ENCODE measurements at regions not wholly inside any gene's neighbourhood (a gene's known extent, or its start where the extent isn't known, plus 50 kb on each side); places are given as distances from the start of the nearest gene placed in this dataset.
"Not testable (repeated sequence)": the region's sequence is repeated elsewhere in the genome, so short reads cannot be mapped to it uniquely, and the experiment has no call there.

GRCh38 chr14:105627287-105627686 lies 100.9 kb downstream of the TMEM121 start:
- DNase-seq (ENCODE audit: low read depth): not testable (repeated sequence)

GRCh38 chr14:105627701-105628100 lies 101.3 kb downstream of the TMEM121 start:
- TF ChIP-seq CTCF (conservative IDR thresholded peaks at IDR 0.05; ENCODE audit: low read depth, low read length): no peak
- no peak overlapping the region for H3K4me3 ChIP-seq (ENCODE audit: low read depth, low read length)
- no peak for DNase-seq (ENCODE audit: low read depth)

More at GRCh38 chr14:105627287-105627686, 100.9 kb downstream of the TMEM121 start:
- H3K4me3 ChIP-seq (ENCODE audit: low read depth, low read length): not testable (repeated sequence)

- DNase-seq (ENCODE audit: low read depth); H3K4me3 ChIP-seq (ENCODE audit: low read depth, low read length): not testable (repeated sequence)
Measured at GRCh38 chr14:105628126-105628525, 101.7 kb downstream of the TMEM121 start.

- H3K4me3 ChIP-seq (ENCODE audit: low read depth, low read length); DNase-seq (ENCODE audit: low read depth): not testable (repeated sequence)
Measured at GRCh38 chr14:105628531-105629067, 102.2 kb downstream of the TMEM121 start.

- H3K4me3 ChIP-seq (ENCODE audit: low read depth, low read length); DNase-seq (ENCODE audit: low read depth): not testable (repeated sequence)
Measured at GRCh38 chr14:105629091-105629885, 102.9 kb downstream of the TMEM121 start.

- DNase-seq (ENCODE audit: low read depth): no peak
- H3K4me3 ChIP-seq (ENCODE audit: low read depth, low read length): no peak overlapping the region
- no peak for TF ChIP-seq CTCF (conservative IDR thresholded peaks at IDR 0.05; ENCODE audit: low read depth, low read length)
Measured at GRCh38 chr14:105629886-105630215, 103.5 kb downstream of the TMEM121 start.

- not testable (repeated sequence) for H3K4me3 ChIP-seq (ENCODE audit: low read depth, low read length); DNase-seq (ENCODE audit: low read depth)
Measured at GRCh38 chr14:105630293-105630934, 104.0 kb downstream of the TMEM121 start.

- H3K4me3 ChIP-seq (ENCODE audit: low read depth, low read length); DNase-seq (ENCODE audit: low read depth): not testable (repeated sequence)
Measured at GRCh38 chr14:105630935-105631779, 104.8 kb downstream of the TMEM121 start.

- H3K4me3 ChIP-seq (ENCODE audit: low read depth, low read length): no peak overlapping the region
- no peak for TF ChIP-seq CTCF (conservative IDR thresholded peaks at IDR 0.05; ENCODE audit: low read depth, low read length)
- DNase-seq (ENCODE audit: low read depth): no peak
Measured at GRCh38 chr14:105632010-105632409, 105.6 kb downstream of the TMEM121 start.

- DNase-seq (ENCODE audit: low read depth); H3K4me3 ChIP-seq (ENCODE audit: low read depth, low read length): not testable (repeated sequence)
Measured at GRCh38 chr14:105633596-105633995, 107.2 kb downstream of the TMEM121 start.
